ENCODE measurements at regions not wholly inside any gene's neighbourhood (a gene's known extent, or its start where the extent isn't known, plus 50 kb on each side); places are given as distances from the start of the nearest gene placed in this dataset.

- no peak for DNase-seq
These were observed 69.0 kb upstream of the DAPK1 start for GRCh38 chr9:87428659-87429058.

GRCh38 chr9:87431837-87432236 is 65.8 kb upstream of the DAPK1 start:
- DNase-seq, result no peak

GRCh38 chr9:87433853-87434252 is 63.8 kb upstream of the DAPK1 start:
- no peak for DNase-seq

GRCh38 chr9:87434366-87434765 is 63.3 kb upstream of the DAPK1 start:
- no peak for DNase-seq

GRCh38 chr9:87435189-87435880 is 62.3 kb upstream of the DAPK1 start:
- DNase-seq, result no peak

- no peak for DNase-seq
These were observed 61.0 kb upstream of the DAPK1 start for GRCh38 chr9:87436716-87437115.

- DNase-seq, result no peak
These were observed 59.7 kb upstream of the DAPK1 start for GRCh38 chr9:87437966-87438365.

- no peak for DNase-seq
These were observed 56.4 kb upstream of the DAPK1 start for GRCh38 chr9:87441251-87441650.

GRCh38 chr9:87442451-87442850 is 55.2 kb upstream of the DAPK1 start:
- no peak for DNase-seq

- no peak for DNase-seq
These were observed 54.7 kb upstream of the DAPK1 start for GRCh38 chr9:87443006-87443405.

GRCh38 chr9:87443461-87443860 is 54.2 kb upstream of the DAPK1 start:
- DNase-seq, result no peak

GRCh38 chr9:87445646-87446045 is 52.0 kb upstream of the DAPK1 start:
- DNase-seq, result no peak

GRCh38 chr9:87446527-87446926 is 51.1 kb upstream of the DAPK1 start:
- no peak for DNase-seq

- no peak for DNase-seq
These were observed 49.9 kb upstream of the DAPK1 start for GRCh38 chr9:87447547-87448432.
